HG03280 (cell line): ENCODE measurements at regions not wholly inside any gene's neighbourhood (a gene's known extent, or its start where the extent isn't known, plus 50 kb on each side); places are given as distances from the start of the nearest gene placed in this dataset.
A peak's percentile ranks its signal among the peaks of the same experiment; 100 is the strongest.

Source experiments
- ATAC-seq: cut with Tn5 transposase; IDR thresholded peaks from one replicate; pipeline ENCODE4 v1.9.1; 2021; ENCODE audit warnings: mild to moderate bottlenecking, moderate library complexity; ENCODE audit not compliant: unreplicated experiment

DNA sequence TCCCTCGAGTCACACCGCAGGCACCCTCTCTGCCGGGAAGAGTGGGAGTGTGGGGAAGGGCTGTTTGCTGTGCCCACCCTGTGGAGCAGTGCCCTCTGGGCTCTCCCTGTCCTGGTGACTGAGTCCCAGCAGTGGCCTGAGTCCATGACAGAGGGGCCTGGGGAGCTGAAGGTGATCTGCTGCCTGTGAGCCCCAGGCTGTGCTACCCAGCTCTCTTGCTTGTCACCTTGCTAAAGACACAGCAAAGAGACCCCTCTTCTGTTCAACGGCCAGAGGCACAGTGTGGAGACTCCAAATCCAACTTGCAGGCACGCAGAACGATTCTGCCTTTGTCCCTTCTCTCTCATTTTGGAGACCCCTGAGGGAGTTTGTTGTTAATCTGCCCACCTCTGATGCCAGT lies 232.6 kb downstream of the OPA1 start:
- ATAC-seq: no peak

DNA sequence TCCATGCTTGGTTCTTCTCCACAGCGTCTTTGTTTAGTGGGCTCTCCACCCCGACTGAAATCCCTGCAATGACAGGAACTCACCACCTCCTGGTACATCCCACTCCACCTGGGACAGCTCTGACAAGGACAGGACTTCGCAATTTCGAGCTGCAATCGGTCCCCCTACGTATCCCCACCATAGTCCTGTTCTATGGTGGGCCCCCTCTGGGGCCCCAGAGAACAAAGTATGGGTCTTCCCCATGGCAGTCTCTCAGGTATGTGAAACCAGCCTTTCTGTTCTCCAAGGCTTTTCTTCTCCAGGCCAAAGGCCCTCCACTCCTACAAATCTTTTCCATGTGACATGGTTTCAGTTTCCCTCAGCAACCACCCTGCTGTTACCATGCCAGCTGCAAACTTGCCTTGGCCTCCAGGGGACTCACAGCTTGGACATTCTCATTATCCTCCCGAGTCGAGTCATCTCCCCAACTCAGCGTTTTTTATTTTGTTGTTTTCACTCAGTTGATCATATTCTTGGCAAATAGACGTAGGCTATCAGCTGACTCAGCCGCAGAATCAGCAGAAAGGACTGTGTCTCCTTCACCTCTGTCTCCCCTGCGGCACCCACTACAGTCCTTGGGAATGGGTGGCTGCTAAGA lies 233.3 kb downstream of the OPA1 start:
- ATAC-seq: no peak

DNA sequence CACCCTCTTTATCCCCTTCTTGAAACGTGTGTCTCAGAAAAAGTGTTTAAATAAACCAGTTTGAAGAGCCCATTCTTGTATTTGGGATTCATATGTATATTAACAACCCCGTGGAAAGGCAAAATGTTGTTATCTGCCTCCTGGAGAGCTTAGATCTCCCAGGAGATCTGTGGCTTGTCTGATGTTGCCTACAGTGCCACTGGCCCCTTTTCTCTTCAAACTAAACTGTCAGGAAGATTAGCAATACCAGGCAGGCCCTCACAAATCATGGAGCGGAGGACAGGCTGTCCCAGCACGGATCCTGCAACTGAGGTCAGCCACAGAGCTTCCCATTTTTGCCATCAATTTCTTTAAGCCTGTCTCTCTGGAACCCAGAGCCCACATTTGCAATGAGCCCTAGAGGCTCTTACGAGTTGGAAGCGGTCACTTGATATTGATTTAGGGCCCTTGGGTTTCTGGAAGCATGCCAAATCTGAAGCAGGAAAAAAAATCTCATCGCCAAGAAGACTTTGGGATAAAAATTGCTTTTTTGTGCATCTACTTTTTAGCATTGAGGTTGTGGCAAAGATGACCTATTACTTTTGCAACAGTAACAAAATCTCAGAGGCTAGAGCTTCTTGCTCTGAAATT lies 234.1 kb downstream of the OPA1 start:
- ATAC-seq: no peak

DNA sequence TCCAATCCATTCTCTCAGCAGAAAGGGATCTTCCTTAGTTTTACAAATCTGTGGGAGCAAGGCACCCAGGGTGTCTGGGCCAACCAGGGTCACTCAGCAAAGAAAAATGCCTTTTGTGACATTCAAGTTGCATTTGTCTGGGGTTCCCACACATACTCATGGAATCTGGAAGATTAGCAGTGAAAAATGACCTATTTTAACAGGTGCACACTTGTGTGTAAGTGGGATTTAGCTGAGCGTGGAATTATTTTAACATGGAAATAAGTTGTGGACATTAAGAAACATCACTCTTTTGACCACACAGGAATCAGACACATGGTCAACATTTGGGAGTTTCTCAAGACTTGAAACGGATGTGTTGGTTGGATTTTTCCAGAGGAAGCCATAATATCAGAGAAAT lies 234.9 kb downstream of the OPA1 start:
- ATAC-seq: no peak

DNA sequence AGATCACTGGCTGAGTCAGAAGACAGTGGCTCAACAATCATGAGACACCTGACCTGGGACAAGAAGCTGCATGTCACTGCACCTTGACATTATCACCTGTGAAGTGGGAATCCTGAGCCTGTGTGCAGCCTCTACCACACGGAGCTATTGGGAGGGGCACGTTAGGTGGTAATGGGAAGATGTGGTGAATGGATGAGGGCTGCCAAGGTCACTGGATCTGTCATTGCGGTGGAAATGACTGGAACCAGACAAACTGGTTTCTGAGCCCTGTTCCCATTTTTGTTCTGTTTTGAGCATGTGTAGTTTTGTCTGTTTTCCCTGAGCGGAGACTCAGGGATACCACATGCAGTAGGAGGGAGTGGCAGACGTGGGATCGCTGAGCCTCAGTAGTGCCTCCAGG lies 235.5 kb downstream of the OPA1 start:
- ATAC-seq: no peak

DNA sequence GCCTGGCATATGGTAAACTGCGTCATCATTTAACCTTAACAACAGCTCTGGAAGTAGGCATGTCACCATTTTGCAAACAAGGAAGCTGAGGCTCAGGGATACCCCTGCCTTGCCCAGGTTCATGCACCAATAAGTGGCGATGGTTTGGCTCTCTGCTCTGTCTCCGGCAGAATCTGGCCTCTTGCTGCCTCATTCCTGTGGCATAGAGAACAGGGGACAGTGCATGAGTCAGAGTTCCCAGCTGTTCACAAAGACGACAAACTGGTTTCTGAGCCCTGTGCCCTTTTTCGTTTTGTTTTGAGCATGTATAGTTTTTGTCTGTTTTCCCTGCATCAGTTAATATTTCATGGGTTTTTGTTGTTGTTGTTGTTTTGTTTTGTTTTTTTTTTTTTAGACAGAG lies 236.8 kb downstream of the OPA1 start:
- ATAC-seq: no peak

DNA sequence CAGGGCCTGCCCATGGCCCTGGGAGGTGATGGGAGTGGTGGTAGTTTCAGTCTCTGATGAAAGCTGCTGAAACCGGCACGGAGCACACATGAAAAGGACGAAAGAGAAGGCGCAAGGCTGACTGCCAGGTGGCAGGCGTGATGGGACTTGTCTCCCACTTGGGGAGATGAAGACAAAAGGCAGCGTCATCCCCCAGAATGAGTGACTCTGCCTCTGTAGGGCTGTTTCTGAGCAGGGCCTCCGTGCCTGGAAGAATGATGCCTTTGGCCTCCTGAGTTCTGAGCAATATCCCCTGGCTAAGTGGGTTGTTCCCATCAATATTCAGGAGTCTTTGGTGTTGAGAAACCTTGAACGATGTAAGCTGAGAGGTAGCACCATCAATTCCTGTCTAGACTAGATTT lies 237.8 kb downstream of the OPA1 start:
- ATAC-seq: no peak

DNA sequence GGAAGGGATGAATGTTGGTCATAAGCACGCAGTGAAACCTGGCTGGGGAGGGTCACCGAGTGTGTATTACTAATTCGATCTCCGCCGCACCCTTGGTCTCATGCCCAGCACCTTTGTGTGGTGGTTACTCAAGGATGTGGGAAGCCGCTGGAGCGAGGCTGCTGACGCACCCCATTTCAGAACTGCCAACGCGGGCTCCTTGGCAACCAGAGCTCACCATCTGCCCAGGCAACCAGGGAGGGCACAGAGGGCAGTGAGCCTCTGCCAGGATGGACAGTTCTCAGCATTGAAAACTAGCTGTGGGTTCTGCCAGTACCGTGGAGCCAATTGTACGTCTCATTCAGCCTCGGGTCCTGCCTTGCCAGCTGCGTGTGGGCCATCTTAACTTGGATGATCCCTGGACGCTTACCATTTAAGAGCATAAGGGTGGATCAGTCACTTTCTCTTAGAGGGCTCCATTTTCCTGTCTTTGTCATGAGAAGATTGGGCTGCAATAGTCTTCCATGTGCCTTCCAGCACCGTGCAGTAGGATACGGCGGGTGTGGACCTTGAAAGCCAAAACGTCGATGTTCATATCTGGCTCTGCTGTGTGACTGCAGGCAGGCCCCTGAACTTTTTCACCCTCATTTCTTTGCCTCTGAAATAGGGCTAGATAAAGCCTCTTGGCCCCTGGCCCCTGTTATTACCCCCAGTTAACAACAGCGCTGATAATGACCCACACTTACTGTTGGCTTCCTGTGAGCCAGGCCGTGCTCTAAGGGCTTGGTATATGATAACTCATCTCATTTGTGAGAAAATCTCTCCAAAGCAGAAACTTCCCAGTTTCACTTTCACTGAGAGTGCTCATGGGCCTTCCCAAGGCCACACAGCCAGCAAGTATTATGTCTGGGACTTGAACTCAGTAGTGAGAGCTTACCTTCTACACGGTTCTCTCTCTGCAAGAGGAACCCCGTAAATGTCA lies 238.8 kb downstream of the OPA1 start:
- no peak for ATAC-seq

DNA sequence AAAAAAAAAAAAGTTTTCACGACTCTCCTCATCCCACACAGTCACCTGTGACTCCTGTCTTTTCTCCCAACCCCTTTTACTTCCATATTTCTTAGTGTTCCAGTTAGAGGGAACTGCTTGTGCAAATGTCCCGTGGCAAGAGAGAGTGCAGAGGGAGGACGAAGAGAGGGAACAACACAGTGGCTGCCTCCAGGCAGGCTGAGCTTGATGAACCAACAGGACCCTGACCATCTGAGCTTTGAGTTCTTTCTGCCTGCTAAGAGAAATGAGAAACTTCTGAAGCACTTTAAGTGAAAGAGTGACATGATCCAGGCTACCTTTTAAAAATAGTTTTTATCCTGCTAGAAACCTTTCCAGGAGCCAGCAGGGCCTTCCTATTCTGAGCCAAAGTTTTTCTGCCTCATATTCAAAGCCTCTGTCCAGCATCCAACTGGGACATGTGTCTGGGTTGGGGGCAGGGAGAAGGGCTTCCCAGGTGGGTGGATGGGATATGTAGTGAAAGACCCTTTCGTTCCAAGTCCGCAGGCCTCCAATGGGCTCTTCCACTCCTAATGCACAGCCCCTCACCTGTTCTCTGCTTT lies 239.9 kb downstream of the OPA1 start:
- no peak for ATAC-seq

DNA sequence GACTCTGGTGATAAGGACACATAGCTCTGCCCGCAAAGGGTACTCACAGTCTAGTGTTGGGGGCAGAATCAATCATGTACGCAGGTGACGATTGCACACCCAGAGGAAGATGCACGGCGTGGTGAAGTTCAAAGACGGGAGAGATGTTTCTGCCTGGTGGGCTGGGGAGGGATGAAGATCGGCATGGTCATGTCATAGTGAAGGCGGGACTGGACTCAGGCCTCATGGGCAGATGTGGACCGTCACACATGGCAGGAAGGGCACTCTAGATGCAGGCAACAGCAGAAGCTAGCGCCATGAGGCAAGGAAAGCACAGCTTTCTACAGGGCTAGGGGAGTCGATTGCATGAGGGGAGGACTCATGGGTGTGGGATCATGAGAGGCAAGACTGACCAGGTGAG lies 240.6 kb downstream of the OPA1 start:
- ATAC-seq: no peak

DNA sequence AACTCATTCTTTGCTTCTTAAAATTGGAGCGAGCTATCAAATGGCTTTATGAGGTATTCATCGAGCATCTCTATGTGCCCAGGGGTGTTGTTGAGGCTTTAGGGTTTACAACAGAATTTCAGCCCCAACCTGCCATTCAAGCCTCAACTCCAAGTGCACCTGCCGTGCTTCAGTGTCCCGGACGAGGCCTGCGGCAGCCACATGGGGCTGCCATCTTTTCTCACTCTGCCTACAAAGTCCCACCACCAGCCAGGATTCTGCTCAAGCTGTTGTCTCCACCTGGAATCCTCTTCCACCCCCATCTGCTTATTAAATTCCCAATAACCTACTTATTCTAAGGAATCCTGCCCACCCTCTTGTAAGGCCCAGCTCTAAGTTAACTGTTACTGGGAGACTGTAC lies 242.4 kb downstream of the OPA1 start:
- ATAC-seq: no peak

DNA sequence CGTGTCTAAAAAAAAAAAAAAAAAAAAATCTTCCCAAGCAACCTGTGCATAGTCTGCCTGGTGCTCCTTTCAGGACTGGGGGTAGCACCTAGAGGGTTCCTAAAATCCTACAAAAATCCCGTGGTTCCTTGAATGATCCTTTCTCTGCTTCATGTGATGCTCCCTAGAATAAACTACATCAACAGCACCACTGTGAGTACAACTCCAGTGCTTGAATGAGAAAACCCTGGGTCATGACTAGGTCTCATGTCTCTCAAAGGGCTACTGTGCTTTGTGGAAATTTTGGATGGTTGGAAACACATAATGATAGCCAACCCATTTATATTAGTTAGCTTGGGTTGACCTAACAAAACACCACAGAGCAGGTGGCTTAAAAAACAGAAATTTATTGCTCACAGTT lies 243.5 kb downstream of the OPA1 start:
- ATAC-seq: no peak

DNA sequence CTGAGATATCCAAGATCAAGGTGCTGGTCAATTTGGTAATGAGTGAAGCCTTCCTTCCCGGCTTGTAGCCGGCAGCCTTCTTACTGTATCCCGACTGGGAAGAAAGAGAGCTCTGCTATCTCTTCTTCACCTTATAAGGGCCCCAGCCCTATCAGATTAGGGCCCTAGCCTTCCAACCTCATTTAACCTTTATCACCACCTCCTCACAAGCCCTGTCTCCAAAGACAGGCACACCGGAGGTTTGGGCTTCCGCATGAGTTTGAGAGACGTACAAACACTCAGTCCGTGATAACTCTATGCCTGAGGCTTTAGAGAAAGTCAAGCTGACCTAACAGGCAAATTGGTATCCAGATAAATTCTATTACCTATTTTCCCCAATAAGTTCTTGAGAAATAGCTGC lies 243.9 kb downstream of the OPA1 start:
- ATAC-seq: no peak

DNA sequence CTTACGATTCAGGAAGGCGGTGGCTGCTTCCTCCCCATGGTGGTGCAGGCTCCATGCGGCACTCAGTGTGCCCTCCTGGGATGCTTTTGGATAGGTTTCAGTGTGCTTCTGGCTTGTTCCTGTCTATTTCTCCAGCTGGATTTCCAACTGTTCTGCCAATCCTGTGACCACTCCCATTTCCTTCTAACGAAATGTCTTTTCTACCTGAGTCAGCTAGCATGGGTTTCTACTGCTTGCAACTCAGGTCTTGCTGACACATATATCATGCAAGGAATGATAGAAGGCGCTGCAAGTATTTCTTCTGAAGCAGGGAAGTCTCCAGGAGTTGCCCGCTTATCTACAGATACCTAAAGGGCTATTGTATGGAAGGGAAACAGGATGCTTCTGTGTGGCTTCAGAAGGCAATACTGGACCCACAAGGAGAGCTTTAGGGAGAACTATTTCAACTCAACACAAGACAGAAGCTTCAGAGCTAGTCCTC lies 244.4 kb downstream of the OPA1 start:
- no peak for ATAC-seq

DNA sequence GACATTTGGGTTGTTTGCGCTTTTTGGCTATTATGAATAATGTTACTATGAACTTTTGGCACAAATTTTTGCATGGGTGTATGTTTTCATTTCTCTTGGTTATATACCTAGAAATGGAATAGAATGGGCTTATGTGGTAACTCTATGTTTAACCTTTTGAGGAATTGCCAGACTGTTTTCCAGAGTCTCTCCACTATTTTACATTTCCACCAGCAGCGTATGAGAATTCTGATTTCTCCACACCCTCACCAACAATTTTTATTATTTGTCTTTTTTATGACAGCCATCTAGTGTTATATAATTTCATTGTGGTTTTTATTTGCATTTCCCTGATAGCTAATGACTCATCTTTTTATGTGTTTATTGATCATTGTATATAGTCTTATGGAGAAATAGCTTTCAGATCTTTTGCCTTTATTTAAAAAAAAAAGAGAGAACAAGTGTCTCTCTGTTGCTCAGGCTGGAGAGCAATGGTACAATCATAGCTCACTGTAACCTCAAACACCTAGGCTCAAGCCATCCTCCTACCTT lies 247.2 kb downstream of the OPA1 start:
- ATAC-seq: no peak

DNA sequence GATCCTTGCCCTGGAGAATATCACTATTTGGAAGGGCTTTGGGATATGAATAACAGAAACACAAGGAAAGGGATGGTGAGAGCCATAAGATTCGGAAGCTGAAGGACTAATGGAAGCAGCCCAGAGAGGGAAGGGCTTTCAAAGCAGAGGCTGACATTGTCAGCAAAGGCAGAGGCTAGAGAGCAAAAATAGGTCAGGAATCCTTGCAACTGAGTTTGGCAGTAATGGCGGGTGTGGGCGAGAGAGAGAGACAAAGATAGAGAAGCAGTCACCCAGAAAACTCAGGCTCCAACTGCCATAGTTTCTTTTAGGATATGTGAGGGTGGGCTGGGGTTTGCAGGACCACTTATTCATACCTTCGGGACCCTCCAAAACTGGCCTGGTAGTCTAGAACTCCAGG lies 248.6 kb downstream of the OPA1 start:
- ATAC-seq: no peak

DNA sequence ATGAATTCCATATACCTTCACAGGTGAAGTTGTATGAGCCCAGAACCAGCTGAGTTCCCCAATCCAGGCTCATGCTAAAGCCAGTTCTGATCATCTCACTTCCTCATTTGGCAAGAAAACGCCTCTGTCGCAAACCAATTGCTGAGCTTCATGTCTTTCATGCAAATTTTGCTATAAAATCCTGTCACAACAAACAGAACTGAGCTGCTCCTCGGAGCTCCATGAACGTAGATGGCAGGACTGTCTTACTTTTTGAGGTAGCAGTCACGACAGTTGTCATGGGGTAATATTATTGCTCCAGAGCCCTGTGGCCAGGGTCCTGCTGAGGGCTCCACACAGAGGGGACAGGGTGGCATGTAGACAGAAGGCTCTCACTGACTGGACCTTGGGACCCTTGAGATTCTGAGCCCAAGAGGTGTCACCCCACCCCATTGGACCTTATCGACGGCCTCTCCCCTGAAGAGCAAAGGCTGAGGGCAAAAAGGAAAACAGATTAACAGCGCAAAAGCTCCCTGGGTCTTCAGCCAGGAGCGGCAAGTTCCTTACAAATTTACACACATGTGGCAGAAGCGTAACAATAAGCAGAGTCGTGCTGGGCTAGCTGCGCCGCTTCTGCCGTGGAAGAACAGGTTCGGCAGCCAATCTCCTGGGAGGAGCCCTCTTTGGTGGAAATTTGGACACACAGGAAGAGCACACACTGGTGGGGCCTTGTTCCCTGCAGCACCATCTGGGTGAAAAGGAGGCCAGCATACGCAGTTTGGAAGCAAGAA lies 249.2 kb downstream of the OPA1 start:
- ATAC-seq: peak; percentile 78

DNA sequence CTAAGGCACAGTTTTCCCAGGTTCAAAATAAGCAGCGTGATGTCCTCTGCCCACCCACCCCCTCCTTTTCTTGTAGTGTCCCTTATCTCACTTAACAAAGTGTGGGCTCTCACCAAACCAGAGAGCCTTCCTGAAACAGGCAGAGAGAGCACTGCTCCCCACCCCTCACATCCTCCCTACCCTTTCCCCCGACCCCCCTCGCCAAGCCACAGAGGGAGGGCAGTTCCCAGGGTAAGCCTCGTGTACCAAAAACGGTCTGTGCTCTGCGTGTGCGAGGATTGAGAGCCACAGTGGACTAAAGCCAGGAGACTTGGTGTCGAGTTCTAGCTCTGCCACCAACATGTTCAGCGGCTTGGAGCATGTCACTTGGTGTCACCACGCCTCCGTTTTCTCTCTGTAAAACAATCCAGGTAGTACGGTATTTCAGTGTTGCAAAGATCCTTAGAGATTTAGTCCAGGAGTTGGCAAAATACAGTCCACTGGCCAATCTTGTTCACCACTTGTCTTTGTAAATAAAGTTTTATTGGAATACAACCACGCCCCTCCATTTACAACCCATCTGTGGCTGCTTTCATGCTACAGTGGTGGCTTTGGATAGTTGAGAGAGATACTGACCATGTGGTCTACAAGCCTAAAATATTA lies 249.9 kb downstream of the OPA1 start:
- no peak for ATAC-seq

DNA sequence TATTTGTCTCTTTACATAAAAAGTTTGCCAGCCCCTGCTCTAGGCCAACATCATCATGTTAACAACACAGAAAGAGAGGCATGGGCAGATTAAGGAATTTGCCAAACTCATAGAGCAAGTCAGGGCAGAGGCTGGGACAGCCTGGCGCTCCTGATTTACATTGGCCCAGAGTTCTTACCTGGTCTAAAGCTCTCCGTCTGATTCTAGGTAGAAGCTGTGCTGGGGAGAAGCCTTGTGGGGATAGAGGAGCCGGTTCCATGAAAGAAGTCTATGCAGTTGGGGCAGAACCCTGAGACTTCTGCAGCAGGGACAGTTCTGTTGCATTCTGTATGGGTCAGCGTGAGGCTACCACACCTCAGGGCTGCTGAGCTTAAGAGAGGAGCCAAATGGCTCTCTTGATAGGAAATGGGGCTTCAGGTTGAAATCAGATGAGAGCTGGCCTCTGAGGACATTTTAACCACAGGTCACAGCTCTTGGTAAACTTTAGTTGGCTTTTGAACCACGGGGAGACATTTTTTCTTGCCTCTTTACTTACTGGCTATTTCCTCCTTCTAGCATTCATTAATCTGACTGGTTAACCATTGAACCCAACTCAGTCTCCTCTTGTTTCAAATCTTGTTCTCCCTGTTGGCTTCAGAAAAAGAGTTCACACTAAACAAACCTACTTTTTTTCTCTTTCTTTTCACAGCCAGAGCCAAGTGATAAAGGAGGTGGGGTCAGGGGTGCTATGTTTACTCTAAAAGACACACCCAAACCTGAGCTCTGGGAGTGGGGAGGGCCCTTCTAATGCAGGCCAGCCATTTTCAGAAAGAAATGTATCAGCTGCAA lies 250.7 kb downstream of the OPA1 start:
- ATAC-seq: no peak
